AG04449 (cell line): ENCODE measurements at regions not wholly inside any gene's neighbourhood (a gene's known extent, or its start where the extent isn't known, plus 50 kb on each side); places are given as distances from the start of the nearest gene placed in this dataset.

Experiments used
- CTCF ChIA-PET: fragments of 350-600 bp; formaldehyde crosslinking; extraction: SDS; loops from one replicate; lab custom pipeline; 2021; ENCODE audit warnings: antibody characterized with exemption; lab: Yijun Ruan, JAX
- POLR2A ChIA-PET: fragments of 400-600, 350-600 bp; formaldehyde crosslinking; extraction: SDS; loops from one replicate; lab custom pipeline; 2020; ENCODE audit warnings: antibody characterized with exemption, inconsistent platforms; lab: Yijun Ruan, JAX
- DNase-seq: peaks from one replicate; pipeline ENCODE4 v3.0.0-alpha.2; 2010; ENCODE audit warnings: low read depth, low spot score
- H3K4me3 ChIP-seq: 2 replicates; pipeline ENCODE4 v1.5.1; 2011; ENCODE audit warnings: low read depth, mild to moderate bottlenecking, control low read depth, low read length
- CTCF ChIP-seq: IDR thresholded peaks from one replicate; pipeline ENCODE4 v1.5.1; 2011; ENCODE audit warnings: mild to moderate bottlenecking, moderate library complexity, low read length, control low read depth, inconsistent platforms; ENCODE audit not compliant: insufficient read depth; ENCODE audit errors: missing control alignments

DNA sequence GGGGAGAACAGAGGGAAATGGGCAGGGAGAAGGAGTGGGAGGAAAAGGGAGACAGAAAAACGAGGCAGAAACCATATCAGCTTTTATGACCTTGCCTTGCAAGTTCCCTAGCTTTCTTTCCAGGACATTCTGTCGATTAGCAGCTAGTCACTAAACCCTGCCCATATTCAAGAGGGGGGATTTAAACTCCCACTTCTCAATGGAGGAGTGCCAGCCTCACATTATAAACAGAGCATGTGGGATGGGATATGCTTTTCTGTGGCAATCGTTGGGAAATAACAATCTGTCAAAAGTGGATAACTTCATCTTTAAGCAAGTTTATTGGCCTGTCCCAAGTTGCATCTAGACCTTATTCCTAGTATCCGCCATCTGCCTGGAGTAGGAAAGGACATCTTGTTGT lies 57.0 kb upstream of the TMEM170B start:
- CTCF ChIA-PET, result interaction anchor here (1.0 to 2.8 kb wide), 4 partner anchors 16 to 335 kb away, joined by 3 to 10 read pairs (median 3); no protein-coding TSS in a partner anchor
- POLR2A ChIA-PET, result no interaction called here
- no peak for TF ChIP-seq CTCF

GRCh38 chr6:11479296-11479695 lies 58.3 kb upstream of the TMEM170B start:
- no peak for DNase-seq
- CTCF ChIA-PET, result interaction anchor here (1.0 to 2.8 kb wide), 3 partner anchors 17 to 267 kb away, joined by 3 to 10 read pairs (median 3); no protein-coding TSS in a partner anchor
- POLR2A ChIA-PET, result interaction anchor here (1.1 kb wide), 1 partner anchor 11 kb away, joined by 3 read pairs; no protein-coding TSS in a partner anchor
- no peak overlapping the region for H3K4me3 ChIP-seq
- no peak for TF ChIP-seq CTCF

More for the DNA sequence above, 57.0 kb upstream of the TMEM170B start:
- no peak for DNase-seq
- H3K4me3 ChIP-seq, result no peak overlapping the region

DNA sequence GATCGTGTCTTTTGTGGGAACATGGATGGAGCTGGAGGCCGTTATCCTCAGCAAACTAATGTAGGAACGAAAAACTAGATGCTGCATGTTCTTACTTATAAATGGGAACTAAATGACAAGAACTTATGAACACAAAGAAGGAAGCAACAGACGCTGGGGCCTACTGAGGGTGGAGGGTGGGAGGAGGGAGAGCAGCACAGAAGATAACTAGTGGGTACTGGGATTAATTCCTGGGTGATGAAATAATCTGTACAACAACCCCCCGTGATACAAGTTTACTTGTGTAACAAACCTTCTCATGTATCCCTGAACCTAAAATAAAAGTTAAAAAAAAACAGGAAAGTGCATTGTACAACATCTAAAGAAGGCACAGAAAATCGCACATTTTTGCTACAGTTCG lies 59.0 kb upstream of the TMEM170B start:
- ChIA-PET CTCF (interaction anchor here (1.6 to 2.8 kb wide), 2 partner anchors 18 to 334 kb away, joined by 3 to 10 read pairs; no protein-coding TSS in a partner anchor), POLR2A (no interaction called here)
- TF ChIP-seq CTCF, result no peak
- DNase-seq, result no peak
- H3K4me3 ChIP-seq, result no peak overlapping the region

- TF ChIP-seq CTCF, result no peak
- no peak for DNase-seq
- ChIA-PET POLR2A (no interaction called here), CTCF (interaction anchor here (1.0 to 1.2 kb wide), 3 partner anchors 9 to 21 kb away, joined by 3 to 8 read pairs (median 4); no protein-coding TSS in a partner anchor)
- H3K4me3 ChIP-seq, result no peak overlapping the region
Measured at GRCh38 chr6:11475016-11475415, 62.5 kb upstream of the TMEM170B start.

- ChIA-PET CTCF (interaction anchor here (1.9 kb wide), 1 partner anchor 23 kb away, joined by 8 read pairs; no protein-coding TSS in a partner anchor), POLR2A (no interaction called here)
- H3K4me3 ChIP-seq, result no peak overlapping the region
- TF ChIP-seq CTCF, result no peak
- no peak for DNase-seq
Measured at GRCh38 chr6:11473008-11473740, 64.4 kb upstream of the TMEM170B start.

GRCh38 chr6:11471261-11471660 lies 66.3 kb upstream of the TMEM170B start:
- TF ChIP-seq CTCF, result no peak
- CTCF ChIA-PET, result no interaction called here

More at GRCh38 chr6:11471261-11471660, 66.3 kb upstream of the TMEM170B start:
- no peak overlapping the region for H3K4me3 ChIP-seq
- POLR2A ChIA-PET, result no interaction called here
- DNase-seq, result no peak
